Activated B cell treated with CpG ODN at 0.5 μM for 24 hours (primary cell): ENCODE measurements at regions not wholly inside any gene's neighbourhood (a gene's known extent, or its start where the extent isn't known, plus 50 kb on each side); places are given as distances from the start of the nearest gene placed in this dataset.

Experiments
- ATAC-seq: fragments of 200-7000 bp; cut with Tn5 transposase; one replicate; pipeline ENCODE4 v1.10.0; 2021; ENCODE audit warnings: low read depth, mild to moderate bottlenecking, moderate library complexity
- CTCF ChIA-PET: fragments of 350-600 bp; sonication (Branson Sonifier 250); formaldehyde crosslinking; loops from one replicate; lab custom pipeline; 2021; ENCODE audit warnings: antibody characterized with exemption; lab: Charles Lee
- POLR2A ChIA-PET: fragments of 350-600 bp; sonication (Branson Sonifier 250); formaldehyde crosslinking; loops from one replicate; lab custom pipeline; 2021; ENCODE audit warnings: antibody characterized with exemption; lab: Charles Lee
- DNase-seq: peaks from one replicate; pipeline ENCODE4 v3.0.0; 2022
- H3K27ac Mint-ChIP-seq: one replicate; pipeline ENCODE4 v1.8.0; 2020; ENCODE audit warnings: mixed read lengths
- H3K27me3 Mint-ChIP-seq: one replicate; pipeline ENCODE4 v1.8.0; 2021; ENCODE audit warnings: mixed read lengths
- H3K36me3 Mint-ChIP-seq: one replicate; pipeline ENCODE4 v1.8.0; 2021; ENCODE audit warnings: low read depth, mixed read lengths
- H3K4me1 Mint-ChIP-seq: one replicate; pipeline ENCODE4 v1.8.0; 2021; ENCODE audit warnings: mixed read lengths
- H3K4me3 Mint-ChIP-seq: one replicate; pipeline ENCODE4 v1.8.0; 2020; ENCODE audit warnings: mild to moderate bottlenecking, mixed read lengths
- H3K9me3 Mint-ChIP-seq: one replicate; pipeline ENCODE4 v1.8.0; 2020; ENCODE audit warnings: mixed read lengths
- intact Hi-C: fragments of 100-400 bp; cut with micrococcal nuclease; formaldehyde crosslinking; loops from one replicate; pipeline ENCODE4 v1.15.1; 2024
- TF ChIP-seq, protein P1 (sequence below): fragments of 200-600 bp; IDR thresholded peaks from one replicate; pipeline ENCODE4 v1.8.0; 2022; ENCODE audit warnings: antibody characterized with exemption, mild to moderate bottlenecking

DNA sequence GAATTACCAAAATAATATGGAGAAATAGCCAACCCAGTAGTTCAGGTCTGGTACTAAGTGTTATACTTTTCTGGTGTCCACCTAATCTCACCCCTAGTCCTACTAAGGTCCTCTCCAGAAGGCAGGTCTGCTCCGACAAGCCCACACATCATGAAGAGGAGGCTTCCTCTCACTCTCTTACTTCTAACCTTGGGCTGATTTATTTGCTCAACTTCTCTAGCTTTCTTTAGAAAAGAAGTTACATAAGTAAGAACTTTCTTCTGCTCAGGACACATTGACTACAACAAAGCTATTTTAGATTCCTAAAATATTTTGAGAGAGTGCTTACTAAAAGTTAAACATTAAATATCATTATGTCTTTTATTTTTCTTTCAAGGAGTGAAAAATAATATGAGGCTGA is 329.7 kb upstream of the NREP start:
- Mint-ChIP-seq H3K27ac (no peak overlapping the region), H3K27me3 (no peaks in the 10 kb centered on the region), H3K4me1 (no peaks in the 10 kb centered on the region), H3K9me3 (no peaks in the 10 kb centered on the region), H3K36me3 (no peaks in the 10 kb centered on the region), H3K4me3 (no peak overlapping the region)
- intact Hi-C loops = no loop called here
- TF ChIP-seq, protein P1, sequence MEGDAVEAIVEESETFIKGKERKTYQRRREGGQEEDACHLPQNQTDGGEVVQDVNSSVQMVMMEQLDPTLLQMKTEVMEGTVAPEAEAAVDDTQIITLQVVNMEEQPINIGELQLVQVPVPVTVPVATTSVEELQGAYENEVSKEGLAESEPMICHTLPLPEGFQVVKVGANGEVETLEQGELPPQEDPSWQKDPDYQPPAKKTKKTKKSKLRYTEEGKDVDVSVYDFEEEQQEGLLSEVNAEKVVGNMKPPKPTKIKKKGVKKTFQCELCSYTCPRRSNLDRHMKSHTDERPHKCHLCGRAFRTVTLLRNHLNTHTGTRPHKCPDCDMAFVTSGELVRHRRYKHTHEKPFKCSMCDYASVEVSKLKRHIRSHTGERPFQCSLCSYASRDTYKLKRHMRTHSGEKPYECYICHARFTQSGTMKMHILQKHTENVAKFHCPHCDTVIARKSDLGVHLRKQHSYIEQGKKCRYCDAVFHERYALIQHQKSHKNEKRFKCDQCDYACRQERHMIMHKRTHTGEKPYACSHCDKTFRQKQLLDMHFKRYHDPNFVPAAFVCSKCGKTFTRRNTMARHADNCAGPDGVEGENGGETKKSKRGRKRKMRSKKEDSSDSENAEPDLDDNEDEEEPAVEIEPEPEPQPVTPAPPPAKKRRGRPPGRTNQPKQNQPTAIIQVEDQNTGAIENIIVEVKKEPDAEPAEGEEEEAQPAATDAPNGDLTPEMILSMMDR = no peak
- POLR2A ChIA-PET = no interaction called here
- DNase-seq (no peak), ATAC-seq (no peak)
- CTCF ChIA-PET = no interaction called here

GRCh38 chr5:112084149-112084548 is 327.2 kb upstream of the NREP start:
- H3K27ac Mint-ChIP-seq = no peak overlapping the region

GRCh38 chr5:112083623-112084022 is 326.6 kb upstream of the NREP start:
- CTCF ChIA-PET = no interaction called here
- Mint-ChIP-seq H3K4me3 (no peak overlapping the region), H3K27me3 (no peaks in the 10 kb centered on the region), H3K9me3 (no peaks in the 10 kb centered on the region), H3K27ac (no peak overlapping the region), H3K4me1 (no peaks in the 10 kb centered on the region), H3K36me3 (no peaks in the 10 kb centered on the region)
- POLR2A ChIA-PET = no interaction called here
- TF ChIP-seq, protein P1 = no peak
- DNase-seq (no peak), ATAC-seq (no peak)
- intact Hi-C loops = no loop called here

More at GRCh38 chr5:112084149-112084548, 327.2 kb upstream of the NREP start:
- ATAC-seq = no peak
- TF ChIP-seq, protein P1 = no peak
- intact Hi-C loops = no loop called here
- Mint-ChIP-seq H3K4me1 (no peaks in the 10 kb centered on the region), H3K4me3 (no peak overlapping the region), H3K9me3 (no peaks in the 10 kb centered on the region), H3K27me3 (no peaks in the 10 kb centered on the region), H3K36me3 (no peaks in the 10 kb centered on the region)
- DNase-seq = no peak
- ChIA-PET POLR2A (no interaction called here), CTCF (no interaction called here)

- no peaks in the 10 kb centered on the region for H3K27me3 Mint-ChIP-seq
- TF ChIP-seq, protein P1 = no peak
- ChIA-PET POLR2A (no interaction called here), CTCF (no interaction called here)
- H3K4me1 Mint-ChIP-seq = no peaks in the 10 kb centered on the region
- no peak for ATAC-seq
- H3K9me3 Mint-ChIP-seq = no peaks in the 10 kb centered on the region
- DNase-seq = no peak
- intact Hi-C loops = no loop called here
- no peak overlapping the region for H3K4me3 Mint-ChIP-seq
- H3K27ac Mint-ChIP-seq = no peak overlapping the region
- H3K36me3 Mint-ChIP-seq = no peaks in the 10 kb centered on the region
Observed at GRCh38 chr5:112077180-112077579, 320.2 kb upstream of the NREP start.

DNA sequence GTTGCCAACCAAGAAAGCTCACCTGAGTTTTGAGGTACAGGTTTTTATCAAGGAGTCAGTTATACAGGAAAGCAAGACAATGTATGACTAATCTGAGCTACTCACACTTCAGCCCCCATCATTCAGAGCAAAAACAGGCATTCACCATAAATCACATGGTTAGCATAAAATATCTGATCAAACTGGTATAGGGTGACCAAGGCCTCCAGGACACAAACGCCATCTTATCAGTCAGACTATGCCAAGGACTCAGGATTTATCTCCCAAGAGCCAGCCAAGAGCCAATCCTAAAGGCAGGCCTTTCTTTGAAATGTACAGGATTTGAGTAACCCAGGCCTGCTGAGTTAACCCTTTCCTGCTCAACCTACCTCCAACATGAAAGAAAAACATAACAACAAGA is 313.0 kb upstream of the NREP start:
- peaks cover 2% of the 10 kb centered on the region for H3K27me3 Mint-ChIP-seq
- POLR2A ChIA-PET = no interaction called here
- intact Hi-C loops = no loop called here
- H3K4me3 Mint-ChIP-seq = no peak overlapping the region
- ATAC-seq (no peak), DNase-seq (no peak)
- TF ChIP-seq, protein P1 = no peak
- H3K36me3 Mint-ChIP-seq = no peaks in the 10 kb centered on the region
- no peaks in the 10 kb centered on the region for H3K9me3 Mint-ChIP-seq
- H3K27ac Mint-ChIP-seq = no peak overlapping the region
- CTCF ChIA-PET = no interaction called here
- no peaks in the 10 kb centered on the region for H3K4me1 Mint-ChIP-seq
